ENCODE measurements at regions not wholly inside any gene's neighbourhood (a gene's known extent, or its start where the extent isn't known, plus 50 kb on each side); places are given as distances from the start of the nearest gene placed in this dataset.

DNA sequence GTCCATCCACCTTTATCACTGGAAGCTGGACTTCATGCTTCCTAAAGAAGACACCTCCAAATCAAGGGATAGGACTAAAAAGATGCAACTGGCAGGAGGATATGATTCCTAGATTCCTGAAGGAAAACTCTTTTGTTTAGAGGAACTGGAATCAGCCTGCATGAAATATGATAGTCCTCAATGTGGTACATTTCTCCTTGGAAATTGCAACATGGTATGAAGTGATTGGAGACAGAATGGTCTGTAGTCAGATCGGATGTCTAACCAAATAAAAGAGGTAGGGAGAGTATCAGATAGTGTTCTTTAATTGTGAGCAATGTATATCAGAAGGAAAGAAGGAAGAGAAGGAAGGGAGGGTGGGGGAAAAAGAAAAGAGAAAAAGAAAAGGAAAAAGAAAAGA is 116.1 kb upstream of the FSTL4 start:
- TF ChIP-seq POLR2AphosphoS5 (IDR thresholded peaks at IDR 0.05) = no peak
- TF ChIP-seq, protein P1, sequence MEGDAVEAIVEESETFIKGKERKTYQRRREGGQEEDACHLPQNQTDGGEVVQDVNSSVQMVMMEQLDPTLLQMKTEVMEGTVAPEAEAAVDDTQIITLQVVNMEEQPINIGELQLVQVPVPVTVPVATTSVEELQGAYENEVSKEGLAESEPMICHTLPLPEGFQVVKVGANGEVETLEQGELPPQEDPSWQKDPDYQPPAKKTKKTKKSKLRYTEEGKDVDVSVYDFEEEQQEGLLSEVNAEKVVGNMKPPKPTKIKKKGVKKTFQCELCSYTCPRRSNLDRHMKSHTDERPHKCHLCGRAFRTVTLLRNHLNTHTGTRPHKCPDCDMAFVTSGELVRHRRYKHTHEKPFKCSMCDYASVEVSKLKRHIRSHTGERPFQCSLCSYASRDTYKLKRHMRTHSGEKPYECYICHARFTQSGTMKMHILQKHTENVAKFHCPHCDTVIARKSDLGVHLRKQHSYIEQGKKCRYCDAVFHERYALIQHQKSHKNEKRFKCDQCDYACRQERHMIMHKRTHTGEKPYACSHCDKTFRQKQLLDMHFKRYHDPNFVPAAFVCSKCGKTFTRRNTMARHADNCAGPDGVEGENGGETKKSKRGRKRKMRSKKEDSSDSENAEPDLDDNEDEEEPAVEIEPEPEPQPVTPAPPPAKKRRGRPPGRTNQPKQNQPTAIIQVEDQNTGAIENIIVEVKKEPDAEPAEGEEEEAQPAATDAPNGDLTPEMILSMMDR (IDR thresholded peaks at IDR 0.05) = no peak
- no peak for TF ChIP-seq EP300 (IDR thresholded peaks at IDR 0.05)
- TF ChIP-seq POLR2A (IDR thresholded peaks at IDR 0.05; ENCODE audit: low read depth) = no peak
